NB4 (cell line): ENCODE measurements at regions not wholly inside any gene's neighbourhood (a gene's known extent, or its start where the extent isn't known, plus 50 kb on each side); places are given as distances from the start of the nearest gene placed in this dataset.

Experiments used
- DNase-seq: peaks from one replicate; pipeline ENCODE4 v3.0.0; 2010; ENCODE audit warnings: low read depth
- H3K4me3 ChIP-seq: one replicate; pipeline ENCODE4 v1.5.1; 2011; ENCODE audit warnings: mild to moderate bottlenecking, low read depth, low read length, moderate library complexity
- MYC ChIP-seq: IDR thresholded peaks from 2 replicates; pipeline ENCODE4 v1.6.1; 2011; ENCODE audit warnings: low read depth, low read length
- POLR2A ChIP-seq: IDR thresholded peaks from 2 replicates; pipeline ENCODE4 v1.6.1; 2011; ENCODE audit warnings: mild to moderate bottlenecking; ENCODE audit not compliant: insufficient read length; ENCODE audit errors: extremely low read depth
- TF ChIP-seq, protein P1 (sequence below): IDR thresholded peaks from one replicate; pipeline ENCODE4 v1.5.1; 2012; ENCODE audit warnings: low read depth, low read length
- TF ChIP-seq, protein P2 (sequence below): IDR thresholded peaks from 2 replicates; pipeline ENCODE4 v1.6.1; 2011; ENCODE audit warnings: low read depth, low read length

DNA sequence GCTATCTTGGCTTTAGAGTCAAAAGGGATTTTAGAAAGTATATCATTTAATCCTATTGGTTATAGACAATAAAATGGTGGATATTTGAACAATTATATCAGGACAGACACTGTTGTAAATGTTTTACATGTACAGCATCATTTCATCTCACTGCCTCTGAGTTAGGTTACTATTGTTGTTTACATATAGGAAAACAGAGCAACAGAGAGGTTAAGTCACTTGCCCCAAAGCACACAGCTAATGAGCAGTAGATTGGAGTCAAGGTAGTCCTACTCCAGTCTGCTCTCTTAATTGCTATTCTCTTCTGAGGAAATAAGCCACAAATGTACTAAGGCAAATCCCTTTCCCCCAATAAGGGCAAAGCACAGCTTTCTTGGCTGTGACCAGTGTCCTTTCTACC lies 142.9 kb downstream of the MTX2 start:
- TF ChIP-seq, protein P1, sequence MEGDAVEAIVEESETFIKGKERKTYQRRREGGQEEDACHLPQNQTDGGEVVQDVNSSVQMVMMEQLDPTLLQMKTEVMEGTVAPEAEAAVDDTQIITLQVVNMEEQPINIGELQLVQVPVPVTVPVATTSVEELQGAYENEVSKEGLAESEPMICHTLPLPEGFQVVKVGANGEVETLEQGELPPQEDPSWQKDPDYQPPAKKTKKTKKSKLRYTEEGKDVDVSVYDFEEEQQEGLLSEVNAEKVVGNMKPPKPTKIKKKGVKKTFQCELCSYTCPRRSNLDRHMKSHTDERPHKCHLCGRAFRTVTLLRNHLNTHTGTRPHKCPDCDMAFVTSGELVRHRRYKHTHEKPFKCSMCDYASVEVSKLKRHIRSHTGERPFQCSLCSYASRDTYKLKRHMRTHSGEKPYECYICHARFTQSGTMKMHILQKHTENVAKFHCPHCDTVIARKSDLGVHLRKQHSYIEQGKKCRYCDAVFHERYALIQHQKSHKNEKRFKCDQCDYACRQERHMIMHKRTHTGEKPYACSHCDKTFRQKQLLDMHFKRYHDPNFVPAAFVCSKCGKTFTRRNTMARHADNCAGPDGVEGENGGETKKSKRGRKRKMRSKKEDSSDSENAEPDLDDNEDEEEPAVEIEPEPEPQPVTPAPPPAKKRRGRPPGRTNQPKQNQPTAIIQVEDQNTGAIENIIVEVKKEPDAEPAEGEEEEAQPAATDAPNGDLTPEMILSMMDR, result no peak
- no peak for TF ChIP-seq POLR2A
- TF ChIP-seq, protein P2, sequence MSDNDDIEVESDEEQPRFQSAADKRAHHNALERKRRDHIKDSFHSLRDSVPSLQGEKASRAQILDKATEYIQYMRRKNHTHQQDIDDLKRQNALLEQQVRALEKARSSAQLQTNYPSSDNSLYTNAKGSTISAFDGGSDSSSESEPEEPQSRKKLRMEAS, result no peak
- TF ChIP-seq MYC, result no peak
- DNase-seq, result no peak
- H3K4me3 ChIP-seq, result no peak overlapping the region

DNA sequence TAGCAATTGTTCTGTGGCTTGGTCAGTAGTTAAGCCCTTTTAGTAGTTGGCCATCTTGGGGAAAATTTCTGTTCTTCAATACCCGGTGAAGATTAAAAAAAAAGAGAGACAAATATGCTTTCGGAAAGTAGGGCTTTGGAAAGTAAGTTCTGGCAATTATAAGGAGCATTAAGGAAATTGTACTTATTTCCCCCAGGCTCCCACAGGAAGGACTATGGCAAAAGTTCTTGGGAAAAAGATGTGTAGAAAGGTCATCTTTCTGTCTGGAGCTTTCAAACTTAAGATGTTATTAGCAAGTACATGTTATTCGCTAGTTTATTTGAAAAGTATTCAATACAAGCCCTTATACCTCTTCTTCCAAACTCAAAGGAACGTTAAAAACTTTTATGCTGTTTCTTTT lies 144.5 kb downstream of the MTX2 start:
- no peak overlapping the region for H3K4me3 ChIP-seq
- DNase-seq, result no peak
- TF ChIP-seq MYC, result no peak
- no peak for TF ChIP-seq POLR2A
- TF ChIP-seq, protein P2, result no peak
- TF ChIP-seq, protein P1, result no peak

DNA sequence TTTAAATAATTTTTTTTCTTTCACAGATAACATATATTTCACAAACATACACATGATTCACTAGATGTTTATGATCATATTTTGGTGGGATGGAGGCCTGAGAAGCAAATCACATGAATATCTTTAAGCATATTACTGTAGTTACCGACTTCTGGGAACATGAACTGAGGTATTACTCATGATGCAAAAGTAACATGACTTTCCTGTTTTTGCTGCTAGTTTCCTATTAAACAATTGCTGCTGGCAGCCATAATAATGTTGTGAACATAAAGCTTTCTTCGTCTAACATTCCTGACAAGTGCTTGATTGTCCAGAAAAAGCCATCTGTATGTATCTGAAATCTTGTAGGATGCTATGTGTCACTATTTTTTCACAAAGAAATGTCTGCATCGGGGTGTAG lies 145.4 kb downstream of the MTX2 start:
- TF ChIP-seq, protein P2, result no peak
- TF ChIP-seq, protein P1, result no peak
- TF ChIP-seq MYC, result no peak
- no peak for DNase-seq
- H3K4me3 ChIP-seq, result no peak overlapping the region

DNA sequence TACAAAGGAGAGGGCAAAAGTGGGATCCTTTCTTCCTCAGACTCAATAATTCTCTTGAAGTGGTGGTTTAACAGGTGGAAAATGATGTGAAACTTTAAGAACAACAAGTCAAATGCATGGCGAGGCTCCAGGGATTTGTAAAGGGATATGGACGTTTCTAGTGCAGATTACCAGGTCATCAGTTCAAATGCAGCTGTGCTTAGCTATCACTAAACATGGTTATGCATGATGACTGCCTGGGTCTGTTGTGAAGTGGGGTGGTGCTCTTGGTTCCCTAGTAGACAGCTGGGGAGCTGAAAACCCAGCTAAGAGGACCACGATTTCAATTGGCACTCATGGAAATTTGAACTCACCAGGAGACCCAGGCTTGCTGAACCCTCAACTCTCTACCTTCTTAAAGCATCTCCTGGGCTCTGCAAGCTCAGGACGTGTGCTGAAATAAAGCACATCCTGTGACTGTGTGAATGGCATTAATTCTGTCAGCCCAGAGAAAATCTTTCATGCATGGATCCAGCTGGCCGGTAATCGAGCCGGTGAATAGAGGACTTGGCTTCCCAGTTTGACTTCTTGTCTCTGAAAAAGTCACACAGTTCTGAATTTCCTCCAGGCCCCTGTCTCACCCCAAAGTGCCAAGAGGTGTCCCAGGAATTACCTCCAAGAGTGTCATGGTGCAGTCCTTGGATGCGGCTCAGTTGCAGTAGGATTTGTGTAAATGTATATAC lies 146.1 kb downstream of the MTX2 start:
- DNase-seq, result no peak
- TF ChIP-seq, protein P1, result no peak
- TF ChIP-seq POLR2A, result no peak
- TF ChIP-seq MYC, result no peak
- TF ChIP-seq, protein P2, result no peak
- no peak overlapping the region for H3K4me3 ChIP-seq

DNA sequence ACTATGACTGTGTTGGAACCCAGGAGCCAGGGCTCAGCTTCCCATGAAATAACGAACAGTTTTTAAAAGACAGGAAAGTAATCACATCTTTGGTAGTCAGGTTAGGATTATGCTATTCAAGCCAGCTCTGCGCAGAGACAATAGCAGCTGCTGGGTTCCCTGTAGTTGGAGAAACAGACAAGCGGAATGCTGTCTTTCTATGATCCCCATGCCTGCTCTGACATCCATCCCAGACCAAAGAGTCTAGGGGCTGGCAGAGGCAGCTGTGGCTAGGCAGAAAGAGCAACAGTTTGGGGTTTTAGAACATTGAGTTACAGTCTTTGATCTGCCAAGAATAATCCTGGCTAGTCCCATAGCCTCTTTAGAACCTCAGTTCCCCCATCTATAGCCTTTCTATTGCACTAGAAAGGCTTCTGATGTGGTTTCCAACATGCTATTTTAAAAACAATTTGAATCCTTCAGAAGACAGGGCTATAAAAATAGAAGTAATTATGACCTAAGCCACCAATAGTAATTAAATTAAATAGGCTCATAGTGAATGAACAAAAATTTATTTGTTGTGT lies 146.8 kb downstream of the MTX2 start:
- TF ChIP-seq POLR2A (no peak), MYC (no peak)
- TF ChIP-seq, protein P2, result no peak
- TF ChIP-seq, protein P1, result no peak
- no peak overlapping the region for H3K4me3 ChIP-seq
- DNase-seq, result no peak

DNA sequence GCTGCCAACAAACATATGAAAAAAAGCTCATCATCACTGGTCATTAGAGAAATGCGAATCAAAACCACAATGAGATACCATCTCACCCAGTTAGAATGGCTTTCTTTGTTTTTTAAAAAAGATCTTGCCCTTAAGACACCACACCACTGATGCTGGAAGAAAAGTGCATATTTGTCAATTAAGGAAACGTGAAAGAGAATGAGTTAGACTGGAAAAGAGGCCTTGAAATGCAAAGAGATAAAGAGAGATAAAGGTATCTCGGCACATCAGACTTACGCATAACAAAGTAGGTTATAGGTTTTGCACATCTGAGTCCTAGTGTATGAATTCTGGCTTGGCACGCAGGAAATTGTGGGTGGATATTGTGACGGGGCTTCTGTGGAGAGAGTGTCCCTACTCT lies 149.5 kb downstream of the MTX2 start:
- no peak overlapping the region for H3K4me3 ChIP-seq
- TF ChIP-seq, protein P2, result no peak
- TF ChIP-seq POLR2A (no peak), MYC (no peak)
- TF ChIP-seq, protein P1, result no peak
- DNase-seq, result no peak
